HL-60/S4 treated with phorbol 12-myristate 13-acetate at 8.2 ng/mL for 4 days and 3 days (cell line): ENCODE measurements at regions not wholly inside any gene's neighbourhood (a gene's known extent, or its start where the extent isn't known, plus 50 kb on each side); places are given as distances from the start of the nearest gene placed in this dataset.

ENCODE experiments used
- in situ Hi-C: fragments of 300-500 bp; cut with MboI; formaldehyde crosslinking; loops from 2 replicates; pipeline ENCODE4 v1.15.0; 2022; ENCODE audit warnings: low sequenced_read_pairs

DNA sequence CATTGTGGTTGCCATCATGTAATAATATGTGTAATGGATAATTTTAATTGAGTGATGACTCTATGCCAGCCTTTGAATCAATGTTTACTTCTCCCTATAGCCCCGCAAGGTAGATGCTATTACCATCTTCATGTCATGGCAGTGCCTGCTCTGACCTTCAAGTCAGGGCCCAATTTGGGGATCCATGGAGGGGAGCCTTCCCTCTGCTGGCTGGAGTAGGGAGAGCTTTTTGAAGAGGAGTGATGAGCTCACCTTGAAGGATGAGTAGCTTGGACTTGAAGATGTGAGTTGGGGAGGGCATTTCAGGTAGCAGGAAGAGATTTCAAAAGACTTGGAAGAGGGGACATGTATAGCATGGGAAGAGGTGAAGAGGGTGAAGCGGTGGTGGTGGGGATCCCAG is 189.2 kb downstream of the FOXD2 start:
- in situ Hi-C loops = no loop called here

DNA sequence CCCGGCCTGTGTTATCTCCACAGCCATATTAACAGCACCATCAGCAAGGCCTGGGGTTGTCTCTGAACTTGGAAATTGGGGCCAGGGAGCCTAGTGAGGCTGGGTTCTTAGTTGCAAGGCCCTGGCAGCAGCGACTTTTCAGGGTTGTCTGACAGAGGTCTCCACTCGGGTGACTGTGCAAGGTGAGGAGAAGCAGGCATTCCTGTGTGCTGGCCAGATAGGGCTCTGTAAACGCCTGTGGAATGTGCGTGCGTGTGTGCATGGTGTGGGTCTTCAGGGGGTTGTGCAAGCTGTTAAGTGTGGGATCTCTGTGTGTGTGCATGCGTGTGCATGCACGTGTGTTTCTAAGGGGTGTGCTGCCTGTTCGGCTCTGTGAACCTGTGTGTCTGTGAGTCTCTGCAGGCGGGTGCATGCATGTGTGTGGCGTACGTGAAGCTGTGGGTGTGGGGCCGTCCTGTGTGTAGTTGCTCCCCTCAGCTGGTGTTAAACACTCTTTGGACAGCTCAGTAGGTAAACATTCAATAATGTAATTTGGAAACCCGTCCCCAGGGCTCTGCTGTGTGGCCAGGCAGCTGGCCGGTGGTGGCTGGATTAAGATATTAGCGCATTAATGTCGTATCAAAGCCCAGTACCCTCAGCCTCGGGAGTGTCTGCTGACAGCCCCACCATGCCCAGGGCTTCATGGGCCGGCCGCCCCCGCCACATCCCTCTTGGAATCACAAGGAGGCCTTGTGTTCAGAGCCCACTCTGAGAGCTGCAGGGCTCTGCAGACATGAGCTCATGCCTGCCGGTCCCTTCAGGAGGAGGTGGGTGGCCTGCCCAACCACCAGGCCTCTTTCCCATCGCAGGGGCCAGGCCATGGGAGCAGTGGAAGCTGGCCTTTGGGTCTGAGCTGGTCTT is 189.9 kb downstream of the FOXD2 start:
- in situ Hi-C loops = no loop called here

DNA sequence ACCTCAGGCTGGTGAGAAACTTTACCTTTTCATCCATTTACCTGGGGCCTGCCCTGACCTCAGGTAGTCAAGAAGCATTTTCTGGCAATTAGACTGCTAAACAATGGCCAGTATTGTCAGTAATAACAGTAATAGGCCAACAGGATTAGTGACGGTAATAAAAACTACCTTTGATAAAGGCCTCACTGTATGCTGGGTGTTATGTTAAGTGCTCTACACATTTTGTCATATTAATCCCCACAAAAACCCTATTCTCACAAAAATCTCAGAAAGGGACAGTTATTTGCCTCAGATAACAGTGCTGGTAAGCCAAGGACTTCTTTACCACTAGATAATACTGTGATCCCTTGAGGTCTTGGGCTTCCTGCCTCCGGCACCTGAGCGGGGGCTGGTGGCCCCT is 191.4 kb downstream of the FOXD2 start:
- in situ Hi-C loops = no loop called here

- in situ Hi-C loops = no loop called here
Observed at GRCh38 chr1:47630346-47630745, 192.5 kb downstream of the FOXD2 start.

DNA sequence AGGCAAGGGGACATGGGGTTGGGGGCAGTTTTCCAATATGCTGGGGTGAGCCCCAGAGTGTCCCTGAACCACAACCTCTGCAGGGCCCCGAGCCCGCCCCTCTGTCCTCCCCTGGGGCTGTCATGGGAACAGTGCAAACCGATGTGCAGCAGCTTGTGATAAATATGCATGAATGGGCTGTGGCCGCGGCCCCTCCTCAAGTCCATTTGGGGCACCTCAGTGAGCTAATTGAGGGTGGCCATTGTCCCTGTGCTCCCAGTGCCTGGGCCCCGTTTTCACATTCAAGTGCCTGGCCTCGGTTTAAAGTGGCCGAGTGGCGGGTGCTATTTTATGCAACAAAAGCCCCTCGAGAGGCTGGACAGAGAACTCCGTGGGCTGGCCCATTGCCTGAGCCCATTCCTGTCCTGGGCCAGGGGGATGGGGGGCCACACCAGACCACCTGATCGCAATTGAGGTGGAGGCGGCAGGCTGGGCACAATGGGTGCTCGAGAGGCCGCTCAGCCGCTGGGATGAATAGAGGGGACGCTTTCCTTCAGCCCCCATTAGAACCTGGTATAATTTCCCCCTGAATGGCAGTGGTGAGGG is 193.7 kb downstream of the FOXD2 start:
- in situ Hi-C loops = no loop called here

GRCh38 chr1:47635111-47635510 is 197.3 kb downstream of the FOXD2 start:
- in situ Hi-C loops = no loop called here

- in situ Hi-C loops = no loop called here
Observed at GRCh38 chr1:47635597-47635996, 197.8 kb downstream of the FOXD2 start.

DNA sequence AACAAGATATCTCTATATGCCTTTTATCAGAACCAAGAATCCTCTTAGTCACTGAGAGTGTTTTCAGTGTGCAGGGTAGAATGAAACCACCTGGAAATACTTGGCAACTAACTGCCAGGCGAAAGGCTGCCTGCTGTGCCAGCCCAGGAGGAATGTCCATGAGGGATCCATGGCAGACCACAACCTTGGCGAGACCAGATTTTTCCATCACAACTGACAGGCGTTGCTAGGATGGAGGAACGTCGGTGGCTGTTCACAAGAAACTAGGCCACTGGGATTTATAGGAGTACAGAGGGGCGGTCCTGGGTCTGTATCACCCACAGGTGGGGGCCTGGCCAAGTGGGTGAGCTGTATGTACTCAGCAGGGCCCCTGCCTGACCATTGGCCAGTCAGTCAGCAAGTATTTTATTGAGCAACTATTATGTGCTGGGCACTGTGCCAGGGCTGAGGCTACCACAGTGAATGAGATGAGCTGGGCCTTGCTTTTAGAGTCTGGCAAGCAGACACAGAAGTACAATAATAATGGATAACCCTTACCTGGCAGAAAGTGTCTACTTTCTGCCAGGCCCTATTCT is 199.4 kb downstream of the FOXD2 start:
- in situ Hi-C loops = no loop called here

GRCh38 chr1:47638240-47638639 is 200.4 kb downstream of the FOXD2 start:
- in situ Hi-C loops = no loop called here

GRCh38 chr1:47638713-47639112 is 200.9 kb downstream of the FOXD2 start:
- in situ Hi-C loops = no loop called here

GRCh38 chr1:47643306-47644211 is 205.7 kb downstream of the FOXD2 start:
- in situ Hi-C loops = no loop called here

DNA sequence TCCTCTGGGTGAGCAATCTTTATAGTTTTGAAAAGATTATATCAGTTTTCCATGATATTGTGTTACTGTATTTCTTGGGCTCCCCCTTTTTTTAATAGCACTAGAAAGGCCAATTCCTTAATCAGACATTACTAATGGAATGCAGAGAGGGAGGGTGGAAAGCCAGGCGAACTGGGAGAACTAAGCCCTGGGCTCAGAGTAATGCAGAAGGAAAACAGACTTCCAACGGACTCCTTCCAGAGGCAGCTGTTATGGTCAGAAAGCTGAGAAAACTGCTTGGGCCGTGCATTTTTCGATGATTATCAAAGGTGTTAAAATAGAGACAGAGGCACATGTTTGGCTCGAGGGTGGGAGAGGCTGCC is 206.3 kb downstream of the FOXD2 start:
- in situ Hi-C loops = no loop called here

DNA sequence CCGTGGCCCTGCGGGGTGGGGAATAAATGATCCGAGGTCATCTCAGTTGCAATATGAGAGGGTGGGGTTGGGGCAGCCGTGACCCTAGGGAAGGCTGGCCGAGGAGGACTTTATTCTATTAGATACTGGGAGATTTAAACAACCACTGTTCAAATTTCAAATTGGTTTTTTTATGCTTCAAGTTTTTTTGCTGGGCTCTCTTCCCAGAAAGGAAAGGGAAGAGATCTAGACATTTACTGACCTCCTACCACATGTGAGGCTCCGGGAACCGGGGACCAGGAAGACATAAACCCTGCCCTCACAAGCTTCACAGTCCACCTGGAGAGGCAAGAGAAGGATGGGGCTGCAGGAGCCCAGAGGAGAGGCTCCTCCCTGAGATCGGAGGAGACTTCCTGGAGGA is 207.3 kb downstream of the FOXD2 start:
- in situ Hi-C loops = no loop called here

DNA sequence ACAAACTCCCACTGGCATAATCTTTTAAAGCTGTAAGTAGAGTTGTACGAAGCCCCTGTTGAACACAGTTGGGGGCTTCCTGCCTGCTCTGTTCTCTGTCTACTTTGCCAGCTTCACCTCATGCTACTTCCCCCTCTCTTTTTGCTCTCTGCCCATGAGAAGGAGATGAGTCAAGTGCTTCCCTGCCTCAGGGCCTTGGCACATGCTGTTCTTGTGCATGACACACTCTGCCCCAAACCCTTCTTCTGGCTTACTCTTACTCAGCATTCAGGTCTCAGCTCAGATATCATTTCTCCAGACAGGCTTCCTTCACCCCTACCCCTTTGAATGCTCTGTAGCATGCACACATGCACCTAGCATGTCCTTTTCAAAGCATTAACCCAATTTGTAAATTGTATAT is 208.8 kb downstream of the FOXD2 start:
- in situ Hi-C loops = no loop called here

- in situ Hi-C loops = no loop called here
Observed at GRCh38 chr1:47647327-47647845, 209.5 kb downstream of the FOXD2 start.

- in situ Hi-C loops = no loop called here
Observed at GRCh38 chr1:47650205-47650604, 212.4 kb downstream of the FOXD2 start.

GRCh38 chr1:47650611-47651010 is 212.8 kb downstream of the FOXD2 start:
- in situ Hi-C loops = no loop called here

DNA sequence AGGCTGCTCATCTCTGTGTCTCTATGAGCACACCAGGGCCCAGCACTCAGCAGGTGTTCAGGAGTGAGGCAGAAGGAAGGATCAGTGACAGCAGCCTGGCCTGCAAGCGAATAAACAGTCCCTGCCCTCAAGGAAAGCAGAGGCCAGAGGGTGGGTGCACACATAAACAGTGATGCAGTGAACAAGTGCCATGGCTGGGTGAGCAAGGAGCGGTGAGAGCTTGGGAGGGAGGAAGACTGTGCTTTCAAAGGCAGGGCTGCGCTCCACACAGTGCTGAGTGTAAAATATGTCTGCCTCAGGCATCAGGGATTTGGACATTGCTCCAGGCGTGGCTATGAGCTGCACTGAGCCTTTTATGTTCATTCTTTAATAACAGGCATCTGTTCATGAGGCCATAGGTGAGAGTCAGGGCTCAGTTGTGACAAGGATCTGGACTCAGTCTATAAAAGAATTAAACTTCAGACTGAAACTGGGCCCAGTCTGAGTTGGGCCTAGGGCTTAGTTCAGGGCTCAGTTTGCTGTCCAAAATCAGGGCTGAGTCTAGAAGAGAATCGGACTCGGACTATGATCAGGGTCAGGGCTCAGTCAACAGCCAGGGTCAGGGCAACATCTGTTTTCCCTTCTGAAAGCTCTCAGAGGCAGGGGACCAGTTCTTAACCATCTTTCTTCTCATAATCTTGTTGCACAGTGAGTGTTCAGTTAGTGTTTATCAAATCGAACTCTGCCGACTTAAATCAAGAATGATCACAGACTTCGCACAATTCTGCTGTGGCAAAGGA is 213.7 kb downstream of the FOXD2 start:
- in situ Hi-C loops = no loop called here

DNA sequence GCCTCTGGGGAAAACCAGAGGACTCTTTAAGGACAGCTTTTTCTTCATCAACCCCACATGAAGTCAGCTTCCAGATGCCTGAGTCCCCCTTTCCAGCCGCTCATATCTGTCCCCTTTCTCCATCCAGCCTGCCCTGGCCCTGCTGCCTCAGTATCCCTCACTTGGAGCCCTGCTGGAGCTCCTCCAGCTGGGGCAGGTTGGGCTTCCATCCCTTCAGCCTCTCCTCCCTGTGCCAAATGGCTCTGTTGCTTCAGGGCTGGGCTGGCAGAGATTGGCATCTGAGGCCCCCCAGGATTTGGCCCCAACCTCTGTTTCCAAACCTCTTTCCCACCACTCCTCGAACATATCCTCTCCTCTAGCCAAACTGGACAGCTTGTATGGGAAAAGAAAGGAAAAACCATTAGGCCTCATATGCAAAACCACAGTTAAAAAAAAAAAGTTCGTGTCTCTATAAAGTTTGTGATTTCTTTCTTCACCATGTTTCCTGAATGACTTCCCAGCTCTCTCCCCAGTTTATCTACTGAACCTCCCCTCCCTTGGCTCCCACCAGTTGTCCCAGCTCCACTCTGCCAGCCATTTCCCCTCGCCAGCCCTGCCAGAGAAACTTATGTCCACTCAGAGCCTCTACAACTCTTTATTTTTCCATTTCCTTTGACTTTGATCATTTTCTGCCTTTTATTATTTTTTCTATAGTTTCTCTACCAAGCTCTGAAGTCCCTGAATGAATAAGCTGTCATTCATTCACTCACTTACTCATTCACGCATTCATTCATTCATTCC is 217.9 kb downstream of the FOXD2 start:
- in situ Hi-C loops = no loop called here
